GM19467 (cell line): ENCODE measurements at regions not wholly inside any gene's neighbourhood (a gene's known extent, or its start where the extent isn't known, plus 50 kb on each side); places are given as distances from the start of the nearest gene placed in this dataset.

Experiments used
- ATAC-seq: cut with Tn5 transposase; IDR thresholded peaks from one replicate; pipeline ENCODE4 v1.9.1; 2021; ENCODE audit warnings: mild to moderate bottlenecking, moderate library complexity; ENCODE audit not compliant: unreplicated experiment

GRCh38 chr12:92288561-92288960 is 142.9 kb upstream of the BTG1 start:
- ATAC-seq, result no peak

GRCh38 chr12:92278378-92278828 is 132.8 kb upstream of the BTG1 start:
- ATAC-seq, result no peak

- ATAC-seq, result no peak
Observed at GRCh38 chr12:92277795-92278194, 132.1 kb upstream of the BTG1 start.

- ATAC-seq, result no peak
Observed at GRCh38 chr12:92276276-92276675, 130.6 kb upstream of the BTG1 start.

GRCh38 chr12:92275443-92276154 is 130.0 kb upstream of the BTG1 start:
- no peak for ATAC-seq

GRCh38 chr12:92273076-92273475 is 127.4 kb upstream of the BTG1 start:
- no peak for ATAC-seq

- ATAC-seq, result no peak
Observed at GRCh38 chr12:92272061-92272964, 126.7 kb upstream of the BTG1 start.

GRCh38 chr12:92271341-92271740 is 125.7 kb upstream of the BTG1 start:
- ATAC-seq, result no peak

- ATAC-seq, result no peak
Observed at GRCh38 chr12:92270521-92270920, 124.9 kb upstream of the BTG1 start.

GRCh38 chr12:92268946-92269345 is 123.3 kb upstream of the BTG1 start:
- no peak for ATAC-seq

- ATAC-seq, result no peak
Observed at GRCh38 chr12:92261692-92262091, 116.0 kb upstream of the BTG1 start.

- no peak for ATAC-seq
Observed at GRCh38 chr12:92261071-92261470, 115.4 kb upstream of the BTG1 start.

GRCh38 chr12:92259696-92260251 is 114.1 kb upstream of the BTG1 start:
- no peak for ATAC-seq

GRCh38 chr12:92259291-92259690 is 113.6 kb upstream of the BTG1 start:
- ATAC-seq, result no peak

GRCh38 chr12:92257261-92257660 is 111.6 kb upstream of the BTG1 start:
- no peak for ATAC-seq

GRCh38 chr12:92255741-92256140 is 110.1 kb upstream of the BTG1 start:
- ATAC-seq, result no peak

- ATAC-seq, result no peak
Observed at GRCh38 chr12:92253301-92253700, 107.7 kb upstream of the BTG1 start.

GRCh38 chr12:92248977-92249376 is 103.3 kb upstream of the BTG1 start:
- no peak for ATAC-seq

GRCh38 chr12:92244036-92244435 is 98.4 kb upstream of the BTG1 start:
- ATAC-seq, result no peak

GRCh38 chr12:92242907-92243306 is 97.3 kb upstream of the BTG1 start:
- no peak for ATAC-seq

- no peak for ATAC-seq
Observed at GRCh38 chr12:92237762-92238523, 92.3 kb upstream of the BTG1 start.
